HG03469 (cell line): ENCODE measurements at regions not wholly inside any gene's neighbourhood (a gene's known extent, or its start where the extent isn't known, plus 50 kb on each side); places are given as distances from the start of the nearest gene placed in this dataset.

Source experiments
- ATAC-seq: cut with Tn5 transposase; IDR thresholded peaks from one replicate; pipeline ENCODE4 v1.9.1; 2021; ENCODE audit warnings: mild to moderate bottlenecking, moderate library complexity, moderate number of reproducible peaks; ENCODE audit not compliant: unreplicated experiment

GRCh38 chr13:33767140-33767539, 50.8 kb upstream of the RFC3 start:
- ATAC-seq: no peak
